ENCODE measurements at regions not wholly inside any gene's neighbourhood (a gene's known extent, or its start where the extent isn't known, plus 50 kb on each side); places are given as distances from the start of the nearest gene placed in this dataset.

- DNase-seq = no peak
Measured at GRCh38 chr3:150057227-150057626, 86.5 kb upstream of the PFN2 start.

- DNase-seq = no peak
Measured at GRCh38 chr3:150055332-150055731, 84.6 kb upstream of the PFN2 start.

GRCh38 chr3:150054635-150055034, 83.9 kb upstream of the PFN2 start:
- no peak for DNase-seq

GRCh38 chr3:150050510-150050909, 79.8 kb upstream of the PFN2 start:
- DNase-seq = no peak

- DNase-seq = no peak
Measured at GRCh38 chr3:150049317-150049716, 78.6 kb upstream of the PFN2 start.

- DNase-seq = no peak
Measured at GRCh38 chr3:150041877-150042276, 71.2 kb upstream of the PFN2 start.

- DNase-seq = no peak
Measured at GRCh38 chr3:150040097-150040496, 69.4 kb upstream of the PFN2 start.

GRCh38 chr3:150038830-150039229, 68.1 kb upstream of the PFN2 start:
- DNase-seq = no peak

- no peak for DNase-seq
Measured at GRCh38 chr3:150036780-150037179, 66.1 kb upstream of the PFN2 start.

GRCh38 chr3:150035910-150036612, 65.4 kb upstream of the PFN2 start:
- no peak for DNase-seq

GRCh38 chr3:150035301-150035779, 64.6 kb upstream of the PFN2 start:
- no peak for DNase-seq

- DNase-seq = peak; percentile 55
Measured at GRCh38 chr3:150033721-150034120, 63.0 kb upstream of the PFN2 start.

GRCh38 chr3:150030841-150031240, 60.1 kb upstream of the PFN2 start:
- no peak for DNase-seq

- no peak for DNase-seq
Measured at GRCh38 chr3:150023239-150023636, 52.5 kb upstream of the PFN2 start.

- DNase-seq = peak; percentile 95
Measured at GRCh38 chr3:150022381-150023238, 51.9 kb upstream of the PFN2 start.

- no peak for DNase-seq
Measured at GRCh38 chr3:150020527-150020926, 49.8 kb upstream of the PFN2 start.
